Spleen (tissue), 11 donors: ENCODE measurements at regions not wholly inside any gene's neighbourhood (a gene's known extent, or its start where the extent isn't known, plus 50 kb on each side); places are given as distances from the start of the nearest gene placed in this dataset.

Experiments used
- DNase-seq: peaks from one replicate; pipeline ENCODE4 v3.0.0-alpha.2; 2020
- H3K27ac ChIP-seq, 8 donors: fragments of 200-600 bp; sonication (generic) in 7 of 8; 1 replicate in 4 of 8; 2 replicates in 4 of 8; pipeline versions ENCODE4 v1.5.0 to v1.8.0; 2016 to 2021; ENCODE audit warnings: inconsistent platforms in 4 of 8, mild to moderate bottlenecking in 4 of 8, moderate library complexity in 1 of 8
- H3K27me3 ChIP-seq, 7 donors: fragments of 200-600 bp; sonication (generic) in 6 of 7; replicated peaks in 1 of 7; 1 replicate in 4 of 7; 2 replicates in 3 of 7; pipeline versions ENCODE4 v1.5.0 to v1.8.0; 2016 to 2021; ENCODE audit warnings: inconsistent platforms in 3 of 7, mild to moderate bottlenecking in 1 of 7
- H3K36me3 ChIP-seq, 6 donors: fragments of 200-600 bp; sonication (generic) in 5 of 6; 1 replicate in 4 of 6; 2 replicates in 2 of 6; pipeline versions ENCODE4 v1.5.0 to v1.8.0; 2016 to 2021; ENCODE audit warnings: inconsistent platforms in 2 of 6
- H3K4me1 ChIP-seq, 6 donors: fragments of 200-600 bp; sonication (generic) in 5 of 6; 1 replicate in 3 of 6; 2 replicates in 3 of 6; pipeline versions ENCODE4 v1.5.0 to v1.8.0; 2016 to 2021; ENCODE audit warnings: inconsistent platforms in 3 of 6
- H3K4me3 ChIP-seq, 8 donors: fragments of 200-600 bp; sonication (generic) in 7 of 8; 1 replicate in 4 of 8; 2 replicates in 4 of 8; pipeline versions ENCODE4 v1.5.0 to v1.8.0; 2016 to 2021; ENCODE audit warnings: inconsistent platforms in 4 of 8, mild to moderate bottlenecking in 4 of 8, moderate library complexity in 2 of 8
- H3K9me3 ChIP-seq, 8 donors: fragments of 200-600 bp; sonication (generic) in 7 of 8; 1 replicate in 4 of 8; 2 replicates in 4 of 8; pipeline versions ENCODE4 v1.5.0 to v1.8.0; 2016 to 2021; ENCODE audit warnings: inconsistent platforms in 4 of 8
- POLR2A ChIP-seq, 3 donors: fragments of 450-650 bp; IDR thresholded peaks; one replicate each; pipeline ENCODE4 v1.5.1; 2017; ENCODE audit warnings: antibody characterized with exemption in 3 of 3, mild to moderate bottlenecking in 1 of 3
- POLR2AphosphoS5 ChIP-seq, 3 donors: sonication (generic); formaldehyde crosslinking; IDR thresholded peaks; one replicate each; pipeline ENCODE4 v1.5.1; 2017; ENCODE audit warnings: antibody characterized with exemption in 3 of 3
- WGBS, 5 donors: extraction: QIAGEN DNeasy Blood & Tissue Kit in 3 of 5; methylation state at CpG; one replicate each; pipeline versions ENCODE4 v1.1.5 to v1.1.7; 2013 to 2018; 5-methylcytosine and 5-hydroxymethylcytosine counted together
- intact Hi-C: fragments of 100-400 bp; cut with DNase I; formaldehyde crosslinking; loops from one replicate; pipeline ENCODE4 v1.15.0; 2023; ENCODE audit warnings: low total_unique reads
- TF ChIP-seq, protein P1 (sequence below), 11 experiments: fragments of 200-600 bp in 7 of 11; fragments of 450-650 bp in 4 of 11; sonication (generic) in 4 of 11; IDR thresholded peaks in 8 of 11; conservative IDR thresholded peaks in 3 of 11; 1 replicate in 7 of 11; 2 replicates in 4 of 11; pipeline versions ENCODE4 v1.4.0 to v1.8.0; 2016 to 2021; ENCODE audit warnings: antibody characterized with exemption in 11 of 11, inconsistent platforms in 4 of 11, mild to moderate bottlenecking in 1 of 11
- donor health status: healthy with polysubstance abuse.
- donor health status: DM: no; HTN: no; CAD: no; lungs with moderate emphysema.
- donor health status: DM: no; HTN: no; CAD: no.
- donor health status: Bipolar disorder and iron deficiency.
- donor health status: healthy.
- donor health status: DM: no; HTN: no; CAD: no.
- donor health status: DM: yes; HTN: yes; CAD: no.

DNA sequence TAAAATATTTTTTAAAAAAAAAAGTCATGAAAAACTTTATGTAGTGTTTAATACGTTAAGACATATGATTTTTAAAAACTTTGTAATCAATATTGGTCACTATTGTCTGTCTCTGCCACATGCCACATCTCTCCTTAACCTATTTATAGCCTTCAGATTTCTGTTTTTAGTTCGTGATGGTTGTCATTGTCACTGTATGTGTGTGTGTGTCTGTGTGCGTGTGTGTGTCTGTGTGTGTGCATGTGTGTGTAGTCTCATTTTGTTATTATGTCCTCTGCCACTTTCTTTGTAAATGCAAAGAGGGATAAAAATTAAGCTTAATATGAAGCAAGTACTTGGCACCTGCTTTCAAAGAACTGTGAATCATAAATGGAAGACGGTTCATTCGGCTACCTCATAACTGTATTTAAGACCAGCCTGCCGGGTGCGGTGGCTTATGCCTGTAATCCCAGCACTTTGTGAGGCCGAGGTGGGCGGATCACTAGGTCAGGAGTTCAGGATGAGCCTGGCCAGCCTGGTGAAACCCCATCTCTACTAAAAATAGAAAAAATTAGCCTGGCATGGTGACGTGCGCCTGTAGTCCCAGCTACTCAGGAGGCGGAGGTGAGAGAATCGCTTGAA lies 354.0 kb downstream of the ARL4A start:
- Histone ChIP-seq H3K27ac (no peak overlapping the region), H3K4me1 (no peaks in the 10 kb centered on the region)
- DNase-seq, result no peak

DNA sequence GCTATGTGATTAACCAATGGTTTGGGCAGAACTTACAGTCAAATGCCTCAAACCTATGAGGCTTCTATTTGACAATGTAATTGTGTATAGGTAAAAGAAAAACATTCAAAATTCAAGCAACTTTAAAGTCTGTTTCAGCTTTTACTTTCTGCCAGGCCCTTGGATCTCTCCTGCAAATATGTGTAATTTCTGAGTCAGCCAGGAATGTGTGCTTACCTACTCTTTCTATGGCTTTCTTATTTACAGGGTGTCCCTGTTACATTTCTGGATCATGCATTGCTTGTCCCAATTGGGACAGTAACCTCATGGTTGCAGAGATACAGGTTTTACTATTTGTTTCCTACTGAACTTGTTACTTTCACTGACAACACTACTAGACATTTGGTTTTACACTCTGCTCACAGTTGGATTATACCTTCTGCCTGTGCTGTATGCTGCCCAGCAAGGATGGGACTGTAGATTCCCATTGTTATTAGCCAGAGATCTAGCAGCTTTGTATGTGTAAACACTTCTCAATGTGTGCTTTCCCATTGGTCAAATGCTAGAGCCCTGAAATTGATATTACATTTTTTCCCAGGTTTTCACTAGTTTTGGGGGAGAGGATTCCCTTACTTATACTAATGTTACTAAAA lies 355.3 kb downstream of the ARL4A start:
- TF ChIP-seq POLR2A (IDR thresholded peaks at IDR 0.05) (no peak), POLR2AphosphoS5 (IDR thresholded peaks at IDR 0.05) (no peak)
- TF ChIP-seq, protein P1, sequence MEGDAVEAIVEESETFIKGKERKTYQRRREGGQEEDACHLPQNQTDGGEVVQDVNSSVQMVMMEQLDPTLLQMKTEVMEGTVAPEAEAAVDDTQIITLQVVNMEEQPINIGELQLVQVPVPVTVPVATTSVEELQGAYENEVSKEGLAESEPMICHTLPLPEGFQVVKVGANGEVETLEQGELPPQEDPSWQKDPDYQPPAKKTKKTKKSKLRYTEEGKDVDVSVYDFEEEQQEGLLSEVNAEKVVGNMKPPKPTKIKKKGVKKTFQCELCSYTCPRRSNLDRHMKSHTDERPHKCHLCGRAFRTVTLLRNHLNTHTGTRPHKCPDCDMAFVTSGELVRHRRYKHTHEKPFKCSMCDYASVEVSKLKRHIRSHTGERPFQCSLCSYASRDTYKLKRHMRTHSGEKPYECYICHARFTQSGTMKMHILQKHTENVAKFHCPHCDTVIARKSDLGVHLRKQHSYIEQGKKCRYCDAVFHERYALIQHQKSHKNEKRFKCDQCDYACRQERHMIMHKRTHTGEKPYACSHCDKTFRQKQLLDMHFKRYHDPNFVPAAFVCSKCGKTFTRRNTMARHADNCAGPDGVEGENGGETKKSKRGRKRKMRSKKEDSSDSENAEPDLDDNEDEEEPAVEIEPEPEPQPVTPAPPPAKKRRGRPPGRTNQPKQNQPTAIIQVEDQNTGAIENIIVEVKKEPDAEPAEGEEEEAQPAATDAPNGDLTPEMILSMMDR (IDR thresholded peaks at IDR 0.05 in 8 of 11, conservative IDR thresholded peaks at IDR 0.05 in 3 of 11), result no peak
- H3K4me1 ChIP-seq, result no peaks in the 10 kb centered on the region
- no peaks in the 10 kb centered on the region for H3K36me3 ChIP-seq
- no peak overlapping the region for H3K4me3 ChIP-seq
- H3K27me3 ChIP-seq, result no peaks in the 10 kb centered on the region
- intact Hi-C loops, result no loop called here
- DNase-seq, result no peak
- H3K27ac ChIP-seq, result no peak overlapping the region
- H3K9me3 ChIP-seq, result no peaks in the 10 kb centered on the region

More for the DNA sequence above, 354.0 kb downstream of the ARL4A start:
- intact Hi-C loops, result no loop called here
- Histone ChIP-seq H3K9me3 (no peaks in the 10 kb centered on the region), H3K27me3 (no peaks in the 10 kb centered on the region), H3K4me3 (no peak overlapping the region), H3K36me3 (no peaks in the 10 kb centered on the region)
- 85 to 92% (median 87%) methylated on average over 13 of the region's 13 CpGs for WGBS, 5 donors
- TF ChIP-seq, protein P1 (IDR thresholded peaks at IDR 0.05 in 8 of 11, conservative IDR thresholded peaks at IDR 0.05 in 3 of 11), result no peak
- TF ChIP-seq POLR2AphosphoS5 (IDR thresholded peaks at IDR 0.05) (no peak), POLR2A (IDR thresholded peaks at IDR 0.05) (no peak)

DNA sequence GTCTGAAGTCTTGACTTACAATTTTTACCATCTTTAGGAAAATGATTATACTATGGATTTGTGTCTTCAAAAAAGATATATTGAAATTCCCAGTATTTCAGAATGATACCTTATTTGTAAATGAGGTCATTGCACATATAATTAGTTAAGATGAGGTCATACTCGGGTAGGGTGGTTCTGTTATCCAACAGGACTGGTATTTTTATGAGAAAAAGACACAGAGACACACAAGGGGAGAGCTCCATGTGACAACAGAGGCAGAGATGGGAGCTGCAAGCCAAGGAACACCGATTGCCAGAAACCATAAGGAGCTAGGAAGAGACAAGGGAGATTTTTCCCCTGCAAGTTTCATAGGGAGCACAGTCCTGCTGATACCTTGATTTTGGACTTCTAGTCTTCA lies 356.9 kb downstream of the ARL4A start:
- Histone ChIP-seq H3K4me1 (no peaks in the 10 kb centered on the region), H3K9me3 (no peaks in the 10 kb centered on the region), H3K27me3 (no peaks in the 10 kb centered on the region), H3K36me3 (no peaks in the 10 kb centered on the region), H3K27ac (no peak overlapping the region), H3K4me3 (no peak overlapping the region)
- DNase-seq, result no peak
- 55 to 81% (median 71%) methylated on average over 2 of the region's 2 CpGs for WGBS, 5 donors
- intact Hi-C loops, result no loop called here
- TF ChIP-seq, protein P1 (IDR thresholded peaks at IDR 0.05 in 8 of 11, conservative IDR thresholded peaks at IDR 0.05 in 3 of 11), result no peak
- TF ChIP-seq POLR2A (IDR thresholded peaks at IDR 0.05), result no peak
- TF ChIP-seq POLR2AphosphoS5 (IDR thresholded peaks at IDR 0.05), result no peak

DNA sequence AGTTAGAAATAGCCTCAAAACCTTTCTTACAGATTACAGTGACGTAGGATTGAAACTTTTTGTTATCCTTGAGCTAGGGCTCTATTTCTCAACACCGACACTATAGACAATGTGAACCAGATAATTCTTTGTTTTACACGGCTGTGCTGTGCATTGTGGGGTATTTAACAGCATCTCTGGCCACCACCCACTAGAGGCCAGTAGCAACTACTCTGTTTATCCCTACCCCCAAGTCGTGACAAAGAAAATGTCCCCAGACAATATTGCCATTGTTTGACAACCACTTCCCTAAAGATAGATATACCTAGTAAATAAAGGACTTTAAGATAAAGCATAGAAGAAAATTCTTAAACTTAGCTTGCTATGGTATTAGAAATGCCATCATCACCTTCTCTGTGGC lies 359.6 kb downstream of the ARL4A start:
- DNase-seq, result no peak
- H3K4me1 ChIP-seq, result no peaks in the 10 kb centered on the region
- H3K27me3 ChIP-seq, result no peaks in the 10 kb centered on the region
- H3K4me3 ChIP-seq, result no peak overlapping the region
- no peak overlapping the region for H3K27ac ChIP-seq
- no peak for TF ChIP-seq POLR2A (IDR thresholded peaks at IDR 0.05)
- TF ChIP-seq POLR2AphosphoS5 (IDR thresholded peaks at IDR 0.05), result no peak
- TF ChIP-seq, protein P1 (IDR thresholded peaks at IDR 0.05 in 8 of 11, conservative IDR thresholded peaks at IDR 0.05 in 3 of 11), result no peak
- intact Hi-C loops, result no loop called here
- H3K9me3 ChIP-seq, result no peaks in the 10 kb centered on the region
- no peaks in the 10 kb centered on the region for H3K36me3 ChIP-seq
- 79 to 86% (median 82%) methylated on average over 4 of the region's 4 CpGs for whole genome bisulfite sequencing, 5 donors
